Upper lobe of left lung (tissue), 6 donors: ENCODE measurements at regions not wholly inside any gene's neighbourhood (a gene's known extent, or its start where the extent isn't known, plus 50 kb on each side); places are given as distances from the start of the nearest gene placed in this dataset.
"Not testable (repeated sequence)": the region's sequence is repeated elsewhere in the genome, so short reads cannot be mapped to it uniquely, and the experiment has no call there.

Source experiments
- ATAC-seq, 2 donors: fragments of 200-7000 bp; cut with Tn5 transposase; one replicate each; pipeline ENCODE4 v1.9.1; 2022; ENCODE audit warnings: mild to moderate bottlenecking in 2 of 2, moderate library complexity in 2 of 2; ENCODE audit not compliant: low FRiP score in 2 of 2
- DNase-seq, 2 donors: peaks; one replicate each; pipeline ENCODE4 v3.0.0-alpha.2; 2019 to 2020
- H3K27ac ChIP-seq, 4 donors: fragments of 200-600 bp; sonication (generic); one replicate each; pipeline ENCODE4 v1.5.1; 2016 to 2019
- H3K27me3 ChIP-seq, 4 donors: fragments of 200-600 bp; sonication (generic); one replicate each; pipeline ENCODE4 v1.5.1; 2017 to 2019
- H3K36me3 ChIP-seq, 4 donors: fragments of 200-600 bp; sonication (generic); one replicate each; pipeline ENCODE4 v1.5.1; 2016 to 2019
- H3K4me1 ChIP-seq, 4 donors: fragments of 200-600 bp; sonication (generic); one replicate each; pipeline ENCODE4 v1.5.1; 2018 to 2019
- H3K4me3 ChIP-seq, 4 donors: fragments of 200-600 bp; sonication (generic); one replicate each; pipeline ENCODE4 v1.5.1; 2017 to 2019; ENCODE audit warnings: mild to moderate bottlenecking in 2 of 4, moderate library complexity in 1 of 4
- H3K9me3 ChIP-seq, 4 donors: fragments of 200-600 bp; sonication (generic); one replicate each; pipeline ENCODE4 v1.5.1; 2018 to 2019
- CTCF ChIP-seq, 6 experiments: fragments of 450-650 bp in 4 of 6; fragments of 200-600 bp in 2 of 6; sonication (generic) in 2 of 6; IDR thresholded peaks; one replicate each; pipeline ENCODE4 v1.5.1; 2016 to 2019; ENCODE audit warnings: antibody characterized with exemption in 6 of 6
- EP300 ChIP-seq, 4 donors: sonication (generic); formaldehyde crosslinking; IDR thresholded peaks; one replicate each; pipeline ENCODE4 v1.5.1; 2017; ENCODE audit warnings: antibody characterized with exemption in 4 of 4, control low read depth in 2 of 4
- POLR2A ChIP-seq, 4 donors: fragments of 450-650 bp; IDR thresholded peaks; one replicate each; pipeline ENCODE4 v1.5.1; 2016 to 2017; ENCODE audit warnings: antibody characterized with exemption in 4 of 4, mild to moderate bottlenecking in 2 of 4
- POLR2AphosphoS5 ChIP-seq, 2 donors: sonication (generic); formaldehyde crosslinking; IDR thresholded peaks; one replicate each; pipeline ENCODE4 v1.5.1; 2017; ENCODE audit warnings: antibody characterized with exemption in 2 of 2
- WGBS, 2 donors: methylation state at CpG; one replicate each; pipeline ENCODE4 v1.1.5; 2017 to 2018; 5-methylcytosine and 5-hydroxymethylcytosine counted together
- donor health status: DM: no; HTN: no; CAD: no; lungs with moderate emphysema.
- donor health status: DM: no; HTN: yes; CAD: no; lungs with severe emphysema.

GRCh38 chr5:92041911-92042660 is 659.0 kb upstream of the ARRDC3 start:
- no peak overlapping the region for H3K27ac ChIP-seq
- 65 to 75% methylated on average over 4 of the region's 4 CpGs for WGBS, 2 donors
- H3K4me3 ChIP-seq: no peak overlapping the region
- H3K4me1 ChIP-seq: no peaks in the 10 kb centered on the region
- no peak for TF ChIP-seq POLR2AphosphoS5 (IDR thresholded peaks at IDR 0.05)
- no peak for TF ChIP-seq CTCF (IDR thresholded peaks at IDR 0.05)
- TF ChIP-seq EP300 (IDR thresholded peaks at IDR 0.05): no peak
- TF ChIP-seq POLR2A (IDR thresholded peaks at IDR 0.05): no peak
- no peak for DNase-seq
- no peaks in the 10 kb centered on the region for H3K36me3 ChIP-seq
- no peak for ATAC-seq
- H3K9me3 ChIP-seq: no peaks in the 10 kb centered on the region
- H3K27me3 ChIP-seq: no peaks in the 10 kb centered on the region

GRCh38 chr5:92041206-92041605 is 658.1 kb upstream of the ARRDC3 start:
- no peaks in the 10 kb centered on the region for H3K9me3 ChIP-seq
- no peak for TF ChIP-seq POLR2AphosphoS5 (IDR thresholded peaks at IDR 0.05)
- TF ChIP-seq CTCF (IDR thresholded peaks at IDR 0.05): no peak
- no peak for TF ChIP-seq EP300 (IDR thresholded peaks at IDR 0.05)
- no peak for TF ChIP-seq POLR2A (IDR thresholded peaks at IDR 0.05)
- no peaks in the 10 kb centered on the region for H3K36me3 ChIP-seq
- ATAC-seq (no peak), DNase-seq (no peak)
- H3K4me3 ChIP-seq: no peak overlapping the region
- H3K4me1 ChIP-seq: no peaks in the 10 kb centered on the region
- WGBS, 2 donors: 91 to 94% methylated on average over 1 of the region's 1 CpG
- H3K27me3 ChIP-seq: no peaks in the 10 kb centered on the region
- no peak overlapping the region for H3K27ac ChIP-seq

GRCh38 chr5:92029792-92030191 is 646.7 kb upstream of the ARRDC3 start:
- not testable (repeated sequence) for DNase-seq, H3K4me1 ChIP-seq, H3K4me3 ChIP-seq, H3K36me3 ChIP-seq, H3K27ac ChIP-seq, H3K9me3 ChIP-seq, H3K27me3 ChIP-seq, ATAC-seq
- WGBS, 2 donors: 85 to 92% methylated on average over 2 of the region's 2 CpGs

GRCh38 chr5:92023555-92023954 is 640.4 kb upstream of the ARRDC3 start:
- H3K27me3 ChIP-seq: no peaks in the 10 kb centered on the region
- no peak for ATAC-seq
- no peak for TF ChIP-seq POLR2AphosphoS5 (IDR thresholded peaks at IDR 0.05)
- no peak for TF ChIP-seq POLR2A (IDR thresholded peaks at IDR 0.05)
- no peak for TF ChIP-seq EP300 (IDR thresholded peaks at IDR 0.05)
- no peaks in the 10 kb centered on the region for H3K4me1 ChIP-seq
- H3K36me3 ChIP-seq: no peaks in the 10 kb centered on the region
- H3K4me3 ChIP-seq: no peak overlapping the region
- H3K27ac ChIP-seq: no peak overlapping the region
- WGBS, 2 donors: 82 to 84% methylated on average over 5 of the region's 5 CpGs
- no peak for DNase-seq
- H3K9me3 ChIP-seq: no peaks in the 10 kb centered on the region

GRCh38 chr5:92023141-92023471 is 640.0 kb upstream of the ARRDC3 start:
- no peaks in the 10 kb centered on the region for H3K9me3 ChIP-seq
- H3K4me1 ChIP-seq: no peaks in the 10 kb centered on the region
- no peak overlapping the region for H3K4me3 ChIP-seq
- 72 to 90% methylated on average over 1 of the region's 1 CpG for WGBS, 2 donors
- H3K27ac ChIP-seq: no peak overlapping the region
- no peaks in the 10 kb centered on the region for H3K27me3 ChIP-seq
- DNase-seq (no peak), ATAC-seq (no peak)
- TF ChIP-seq POLR2AphosphoS5 (IDR thresholded peaks at IDR 0.05): no peak
- no peak for TF ChIP-seq CTCF (IDR thresholded peaks at IDR 0.05)
- TF ChIP-seq EP300 (IDR thresholded peaks at IDR 0.05): no peak
- no peaks in the 10 kb centered on the region for H3K36me3 ChIP-seq

- Histone ChIP-seq H3K27ac (no peak overlapping the region), H3K9me3 (no peaks in the 10 kb centered on the region), H3K4me1 (no peaks in the 10 kb centered on the region), H3K4me3 (no peak overlapping the region), H3K36me3 (no peaks in the 10 kb centered on the region), H3K27me3 (no peaks in the 10 kb centered on the region)
- ATAC-seq (no peak), DNase-seq (no peak)
- TF ChIP-seq EP300 (IDR thresholded peaks at IDR 0.05) (no peak), POLR2A (IDR thresholded peaks at IDR 0.05) (no peak), POLR2AphosphoS5 (IDR thresholded peaks at IDR 0.05) (no peak), CTCF (IDR thresholded peaks at IDR 0.05) (no peak)
- WGBS, 2 donors: 92% methylated on average over 3 of the region's 3 CpGs
Measured at GRCh38 chr5:92022415-92023140, 639.5 kb upstream of the ARRDC3 start.
